H9 (cell line): ENCODE measurements at regions not wholly inside any gene's neighbourhood (a gene's known extent, or its start where the extent isn't known, plus 50 kb on each side); places are given as distances from the start of the nearest gene placed in this dataset.

Experiments
- DNase-seq: peaks from one replicate; pipeline ENCODE4 v3.0.0-alpha.2; 2017
- H2AFZ ChIP-seq: one replicate; pipeline ENCODE4 v1.6.1; 2013; ENCODE audit warnings: mild to moderate bottlenecking, low read length, control low read depth, moderate library complexity
- H2AK5ac ChIP-seq: 2 replicates; pipeline ENCODE4 v1.6.1; 2013; ENCODE audit warnings: low read length, control low read depth, mixed read lengths; ENCODE audit not compliant: insufficient read length
- H2BK120ac ChIP-seq: one replicate; pipeline ENCODE4 v1.6.1; 2013; ENCODE audit warnings: low read depth, mild to moderate bottlenecking, low read length, control low read depth, inconsistent platforms; ENCODE audit not compliant: poor library complexity, severe bottlenecking
- H2BK12ac ChIP-seq: 2 replicates; pipeline ENCODE4 v1.6.1; 2013; ENCODE audit warnings: low read length, control low read depth, mixed read lengths, low read depth; ENCODE audit not compliant: insufficient read length
- H2BK15ac ChIP-seq: 2 replicates; pipeline ENCODE4 v1.6.1; 2013; ENCODE audit warnings: low read depth, low read length, control low read depth
- H2BK20ac ChIP-seq: one replicate; pipeline ENCODE4 v1.6.1; 2013; ENCODE audit warnings: low read depth, mild to moderate bottlenecking, low read length, control low read depth, inconsistent platforms; ENCODE audit not compliant: poor library complexity, severe bottlenecking
- H2BK5ac ChIP-seq: 2 replicates; pipeline ENCODE4 v1.6.1; 2013; ENCODE audit warnings: low read length, control low read depth, mixed read lengths; ENCODE audit not compliant: insufficient read length
- H3K14ac ChIP-seq: 2 replicates; pipeline ENCODE4 v1.6.1; 2013; ENCODE audit warnings: low read length, control low read depth; ENCODE audit not compliant: insufficient read depth
- H3K18ac ChIP-seq: 2 replicates; pipeline ENCODE4 v1.6.1; 2013; ENCODE audit warnings: low read depth, mild to moderate bottlenecking, mixed read lengths, low read length, control low read depth; ENCODE audit not compliant: insufficient read length
- H3K23ac ChIP-seq: 2 replicates; pipeline ENCODE4 v1.6.1; 2013; ENCODE audit warnings: low read length, control low read depth, mixed read lengths, low read depth; ENCODE audit not compliant: insufficient read length
- H3K23me2 ChIP-seq: 2 replicates; pipeline ENCODE4 v1.6.1; 2013; ENCODE audit warnings: low read depth, mild to moderate bottlenecking, mixed read lengths, low read length, control low read depth; ENCODE audit not compliant: insufficient read length, poor library complexity, severe bottlenecking
- H3K27ac ChIP-seq: 2 replicates; pipeline ENCODE4 v1.5.1; 2013; ENCODE audit warnings: low read length, control low read depth, mixed read lengths, low read depth; ENCODE audit not compliant: insufficient read length
- H3K27me3 ChIP-seq: 2 replicates; pipeline ENCODE4 v1.6.1; 2013; ENCODE audit warnings: low read length, control low read depth, inconsistent platforms; ENCODE audit not compliant: insufficient read depth
- H3K4ac ChIP-seq: 2 replicates; pipeline ENCODE4 v1.6.1; 2013; ENCODE audit warnings: low read depth, mild to moderate bottlenecking, control low read depth, inconsistent platforms, low read length, moderate library complexity
- H3K4me1 ChIP-seq: 2 replicates; pipeline ENCODE4 v1.6.1; 2013; ENCODE audit warnings: low read length, control low read depth, inconsistent platforms; ENCODE audit not compliant: insufficient read depth
- H3K4me2 ChIP-seq: 2 replicates; pipeline ENCODE4 v1.6.1; 2013; ENCODE audit warnings: low read length, control low read depth, mixed read lengths; ENCODE audit not compliant: insufficient read length, insufficient read depth
- H3K56ac ChIP-seq: 2 replicates; pipeline ENCODE4 v1.6.1; 2013; ENCODE audit warnings: low read depth, mild to moderate bottlenecking, mixed read lengths, low read length, control low read depth; ENCODE audit not compliant: insufficient read length
- H3K79me1 ChIP-seq: 2 replicates; pipeline ENCODE4 v1.6.1; 2013; ENCODE audit warnings: low read depth, mild to moderate bottlenecking, moderate library complexity, low read length, control low read depth, inconsistent platforms; ENCODE audit not compliant: insufficient read depth, poor library complexity, severe bottlenecking
- H3K79me2 ChIP-seq: 2 replicates; pipeline ENCODE4 v1.6.1; 2013; ENCODE audit warnings: low read length, control low read depth, inconsistent platforms; ENCODE audit not compliant: insufficient read depth
- H3K9ac ChIP-seq: 2 replicates; pipeline ENCODE4 v1.6.1; 2013; ENCODE audit warnings: low read length, control low read depth, mixed read lengths; ENCODE audit not compliant: insufficient read length; ENCODE audit errors: extremely low read depth
- H3K9me3 ChIP-seq: one replicate; pipeline ENCODE4 v1.6.1; 2013; ENCODE audit warnings: low read depth, low read length, inconsistent platforms; ENCODE audit not compliant: control insufficient read depth
- H3T11ph ChIP-seq: one replicate; pipeline ENCODE4 v1.6.1; 2013; ENCODE audit warnings: mild to moderate bottlenecking, low read length, control low read depth, inconsistent platforms
- H4K20me1 ChIP-seq: one replicate; pipeline ENCODE4 v1.6.1; 2013; ENCODE audit not compliant: control insufficient read depth, insufficient read length, insufficient read depth
- H4K5ac ChIP-seq: 2 replicates; pipeline ENCODE4 v1.6.1; 2013; ENCODE audit warnings: low read depth, mild to moderate bottlenecking, mixed read lengths, low read length, control low read depth; ENCODE audit not compliant: insufficient read length
- H4K8ac ChIP-seq: replicated peaks from 2 replicates; pipeline ENCODE4 v1.6.1; 2013; ENCODE audit warnings: low read length, control low read depth, mixed read lengths, low read depth; ENCODE audit not compliant: insufficient read length
- H4K91ac ChIP-seq: 2 replicates; pipeline ENCODE4 v1.6.1; 2013; ENCODE audit warnings: low read depth, mild to moderate bottlenecking, moderate library complexity, mixed read lengths, low read length, control low read depth; ENCODE audit not compliant: insufficient read length
- H3K27ac Mint-ChIP-seq, 3 experiments: 2 replicates in 2 of 3; 3 replicates in 1 of 3; pipeline ENCODE4 v1.8.0; 2020 to 2021; ENCODE audit warnings: mixed read lengths in 3 of 3, mild to moderate bottlenecking in 1 of 3, moderate library complexity in 1 of 3
- H3K27me3 Mint-ChIP-seq: 2 replicates; pipeline ENCODE4 v1.8.0; 2021; ENCODE audit warnings: low read depth, mild to moderate bottlenecking, moderate library complexity, mixed read lengths
- H3K36me3 Mint-ChIP-seq, 3 experiments: 2 replicates in 2 of 3; 3 replicates in 1 of 3; pipeline ENCODE4 v1.8.0; 2020 to 2021; ENCODE audit warnings: low read depth in 3 of 3, mixed read lengths in 3 of 3; ENCODE audit not compliant: insufficient read depth in 1 of 3
- H3K4me1 Mint-ChIP-seq, 2 experiments: 2 replicates each; pipeline ENCODE4 v1.8.0; 2020; ENCODE audit warnings: mixed read lengths in 2 of 2
- H3K4me3 Mint-ChIP-seq, 2 experiments: 2 replicates in 1 of 2; 3 replicates in 1 of 2; pipeline ENCODE4 v1.8.0; 2020 to 2021; ENCODE audit warnings: mild to moderate bottlenecking in 2 of 2, mixed read lengths in 2 of 2, moderate library complexity in 1 of 2
- H3K9me3 Mint-ChIP-seq, 2 experiments: 2 replicates in 1 of 2; 3 replicates in 1 of 2; pipeline ENCODE4 v1.8.0; 2020; ENCODE audit warnings: mild to moderate bottlenecking in 2 of 2, mixed read lengths in 2 of 2, moderate library complexity in 1 of 2
- CTCF ChIP-seq: fragments of 200-600 bp; sonication (generic); conservative IDR thresholded peaks from 3 replicates; pipeline ENCODE4 v1.8.0; 2021; ENCODE audit warnings: antibody characterized with exemption, mild to moderate bottlenecking
- WGBS: extraction: QIAGEN DNeasy Blood & Tissue Kit; methylation state at CpG from one replicate; pipeline ENCODE4 v1.1.7; 2013; ENCODE audit warnings: missing lambda C conversion rate, low lambda C conversion rate, mixed read lengths; ENCODE audit not compliant: insufficient read length; ENCODE audit errors: extremely low coverage; 5-methylcytosine and 5-hydroxymethylcytosine counted together

- no peak overlapping the region for H3K4me2 ChIP-seq
- H3K4me3 Mint-ChIP-seq = no peak overlapping the region
- H2BK20ac ChIP-seq = no peak overlapping the region
- no peak overlapping the region for H2BK120ac ChIP-seq
- H2BK12ac ChIP-seq = no peak overlapping the region
- no peak overlapping the region for H4K8ac ChIP-seq
- no peaks in the 10 kb centered on the region for H3K27me3 Mint-ChIP-seq
- H3K9me3 ChIP-seq = no peaks in the 10 kb centered on the region
- peaks cover 0 to 3% of the 10 kb centered on the region in 2 experiments; a peak in 2 of 5 replicates for H3K9me3 Mint-ChIP-seq
- H3K18ac ChIP-seq = no peak overlapping the region
- H3K23me2 ChIP-seq = no peaks in the 10 kb centered on the region
- H3K4me1 Mint-ChIP-seq = peaks cover 27 to 32% of the 10 kb centered on the region in 2 experiments
- WGBS = no CpG with 5 or more reads among the region's 4 CpGs
- no peaks in the 10 kb centered on the region for H3K79me2 ChIP-seq
- no peak overlapping the region for H3K14ac ChIP-seq
- H2AFZ ChIP-seq = no peak overlapping the region
- no peak overlapping the region for H3K23ac ChIP-seq
- no peak overlapping the region for H3K9ac ChIP-seq
- no peak overlapping the region for H4K91ac ChIP-seq
- H3K27ac ChIP-seq = no peak overlapping the region
- H3K56ac ChIP-seq = no peak overlapping the region
- H3K36me3 Mint-ChIP-seq = peaks cover 0 to 5% (median 0%) of the 10 kb centered on the region in 3 experiments; a peak in 2 of 7 replicates
- no peak overlapping the region for H3T11ph ChIP-seq
- no peak overlapping the region for H2AK5ac ChIP-seq
- no peak for DNase-seq
- H3K4ac ChIP-seq = no peak overlapping the region
- H2BK5ac ChIP-seq = no peak overlapping the region
- H3K79me1 ChIP-seq = no peaks in the 10 kb centered on the region
- TF ChIP-seq CTCF = no peak
- no peaks in the 10 kb centered on the region for H3K27me3 ChIP-seq
- H4K5ac ChIP-seq = no peak overlapping the region
- H3K27ac Mint-ChIP-seq = no peak overlapping the region
- H2BK15ac ChIP-seq = no peak overlapping the region
- peaks cover 4% of the 10 kb centered on the region; the same call in 1 of the 2 replicates for H3K4me1 ChIP-seq
- H4K20me1 ChIP-seq = no peaks in the 10 kb centered on the region
These were observed 565.2 kb upstream of the MARCKS start for GRCh38 chr6:113291751-113292445.
